GM23338 (cell line): ENCODE measurements at regions not wholly inside any gene's neighbourhood (a gene's known extent, or its start where the extent isn't known, plus 50 kb on each side); places are given as distances from the start of the nearest gene placed in this dataset.

Experiments used
- CREB1 ChIP-seq: fragments of 250-450 bp; sonication (Bioruptor Pico); IDR thresholded peaks from 2 replicates; pipeline ENCODE4 v1.5.0; 2020; ENCODE audit warnings: low read depth, mild to moderate bottlenecking, moderate library complexity
- CTCF ChIP-seq, 2 experiments: fragments of 200-600 bp in 1 of 2; sonication (generic) in 1 of 2; conservative IDR thresholded peaks; 2 replicates each; pipeline versions ENCODE4 v1.5.1 to v1.6.1; 2016 to 2017; ENCODE audit warnings: antibody characterized with exemption in 2 of 2, low read depth in 2 of 2, mild to moderate bottlenecking in 2 of 2, moderate library complexity in 1 of 2
- ETS1 ChIP-seq: IDR thresholded peaks from 2 replicates; pipeline ENCODE4 v1.6.1; 2016; ENCODE audit warnings: antibody characterized with exemption
- EZH2 ChIP-seq: fragments of 200-600 bp; sonication (generic); IDR thresholded peaks from one replicate; pipeline ENCODE4 v1.8.0; 2017; ENCODE audit warnings: antibody characterized with exemption, mild to moderate bottlenecking, low read depth; ENCODE audit not compliant: unreplicated experiment
- EZH2phosphoT487 ChIP-seq: fragments of 200-600 bp; sonication (generic); IDR thresholded peaks from one replicate; pipeline ENCODE4 v1.8.1; 2018; ENCODE audit warnings: antibody characterized with exemption; ENCODE audit not compliant: unreplicated experiment
- JUNB ChIP-seq: IDR thresholded peaks from one replicate; pipeline ENCODE4 v1.6.1; 2016; ENCODE audit warnings: antibody characterized with exemption; ENCODE audit not compliant: unreplicated experiment
- NANOG ChIP-seq: IDR thresholded peaks from 2 replicates; pipeline ENCODE4 v1.6.1; 2016; ENCODE audit warnings: antibody characterized with exemption, borderline replicate concordance
- POLR2AphosphoS5 ChIP-seq: IDR thresholded peaks from 2 replicates; pipeline ENCODE4 v1.6.1; 2016; ENCODE audit warnings: antibody characterized with exemption, low read depth
- STAT1 ChIP-seq: IDR thresholded peaks from one replicate; pipeline ENCODE4 v1.6.1; 2016; ENCODE audit warnings: antibody characterized with exemption; ENCODE audit not compliant: unreplicated experiment
- ZNF114 ChIP-seq: fragments of 250-450 bp; sonication (Bioruptor Pico); IDR thresholded peaks from 2 replicates; pipeline ENCODE4 v1.5.0; 2020; ENCODE audit warnings: mild to moderate bottlenecking, moderate library complexity
- ZNF331 ChIP-seq: fragments of 250-450 bp; sonication (Bioruptor Pico); IDR thresholded peaks from 2 replicates; pipeline ENCODE4 v1.5.0; 2020; ENCODE audit warnings: low read depth, mild to moderate bottlenecking, moderate library complexity
- TF ChIP-seq, protein P1 (sequence below): IDR thresholded peaks from one replicate; pipeline ENCODE4 v1.6.1; 2018; ENCODE audit warnings: antibody characterized with exemption; ENCODE audit not compliant: unreplicated experiment

GRCh38 chr9:81234924-81235610, 454.3 kb downstream of the TLE1 start:
- no peak for TF ChIP-seq CTCF (conservative IDR thresholded peaks at IDR 0.05; ENCODE audit: low read depth in 2 of 2)
- no peak for TF ChIP-seq ZNF114 (CRISPR knock-in tag)
- no peak for TF ChIP-seq EZH2
- TF ChIP-seq POLR2AphosphoS5: no peak
- TF ChIP-seq, protein P1, sequence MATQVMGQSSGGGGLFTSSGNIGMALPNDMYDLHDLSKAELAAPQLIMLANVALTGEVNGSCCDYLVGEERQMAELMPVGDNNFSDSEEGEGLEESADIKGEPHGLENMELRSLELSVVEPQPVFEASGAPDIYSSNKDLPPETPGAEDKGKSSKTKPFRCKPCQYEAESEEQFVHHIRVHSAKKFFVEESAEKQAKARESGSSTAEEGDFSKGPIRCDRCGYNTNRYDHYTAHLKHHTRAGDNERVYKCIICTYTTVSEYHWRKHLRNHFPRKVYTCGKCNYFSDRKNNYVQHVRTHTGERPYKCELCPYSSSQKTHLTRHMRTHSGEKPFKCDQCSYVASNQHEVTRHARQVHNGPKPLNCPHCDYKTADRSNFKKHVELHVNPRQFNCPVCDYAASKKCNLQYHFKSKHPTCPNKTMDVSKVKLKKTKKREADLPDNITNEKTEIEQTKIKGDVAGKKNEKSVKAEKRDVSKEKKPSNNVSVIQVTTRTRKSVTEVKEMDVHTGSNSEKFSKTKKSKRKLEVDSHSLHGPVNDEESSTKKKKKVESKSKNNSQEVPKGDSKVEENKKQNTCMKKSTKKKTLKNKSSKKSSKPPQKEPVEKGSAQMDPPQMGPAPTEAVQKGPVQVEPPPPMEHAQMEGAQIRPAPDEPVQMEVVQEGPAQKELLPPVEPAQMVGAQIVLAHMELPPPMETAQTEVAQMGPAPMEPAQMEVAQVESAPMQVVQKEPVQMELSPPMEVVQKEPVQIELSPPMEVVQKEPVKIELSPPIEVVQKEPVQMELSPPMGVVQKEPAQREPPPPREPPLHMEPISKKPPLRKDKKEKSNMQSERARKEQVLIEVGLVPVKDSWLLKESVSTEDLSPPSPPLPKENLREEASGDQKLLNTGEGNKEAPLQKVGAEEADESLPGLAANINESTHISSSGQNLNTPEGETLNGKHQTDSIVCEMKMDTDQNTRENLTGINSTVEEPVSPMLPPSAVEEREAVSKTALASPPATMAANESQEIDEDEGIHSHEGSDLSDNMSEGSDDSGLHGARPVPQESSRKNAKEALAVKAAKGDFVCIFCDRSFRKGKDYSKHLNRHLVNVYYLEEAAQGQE: no peak
- no peak for TF ChIP-seq CREB1 (CRISPR knock-in tag)
- TF ChIP-seq EZH2phosphoT487: no peak
- no peak for TF ChIP-seq NANOG
- TF ChIP-seq ZNF331 (CRISPR knock-in tag): no peak
- TF ChIP-seq STAT1: no peak
- no peak for TF ChIP-seq JUNB
- TF ChIP-seq ETS1: no peak
